ENCODE measurements at regions not wholly inside any gene's neighbourhood (a gene's known extent, or its start where the extent isn't known, plus 50 kb on each side); places are given as distances from the start of the nearest gene placed in this dataset.

DNA sequence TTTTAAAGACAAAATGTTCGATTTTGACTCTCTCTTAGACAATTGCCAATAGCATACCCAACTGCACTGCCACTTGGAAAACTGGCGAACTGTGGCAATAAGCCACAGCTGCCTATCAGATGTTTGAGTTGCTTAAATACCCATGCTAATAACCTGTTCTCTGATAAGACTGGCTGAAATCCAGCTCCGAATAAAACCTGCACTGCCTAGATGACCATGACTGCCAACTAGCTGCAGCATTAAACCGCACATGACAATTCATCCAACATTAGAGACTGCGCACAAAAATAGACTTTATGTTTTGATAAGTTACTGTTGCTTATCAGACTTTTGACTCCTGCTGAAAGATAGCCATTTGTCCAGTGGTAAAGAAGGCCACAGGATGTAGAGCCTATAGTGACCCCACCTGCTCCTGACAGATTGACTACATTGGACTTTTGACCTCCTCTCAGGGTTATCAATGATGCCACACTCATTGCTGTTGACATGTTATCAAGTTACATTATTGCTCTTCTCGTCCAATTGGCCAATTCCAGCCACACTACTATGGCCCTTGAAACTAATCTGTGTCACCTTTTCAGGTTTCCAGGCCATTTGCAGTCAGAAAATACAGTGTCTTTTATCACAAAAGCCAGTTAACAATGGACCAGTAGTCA lies 299.0 kb downstream of the HGF start:
- TF ChIP-seq, protein P1, sequence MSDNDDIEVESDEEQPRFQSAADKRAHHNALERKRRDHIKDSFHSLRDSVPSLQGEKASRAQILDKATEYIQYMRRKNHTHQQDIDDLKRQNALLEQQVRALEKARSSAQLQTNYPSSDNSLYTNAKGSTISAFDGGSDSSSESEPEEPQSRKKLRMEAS (IDR thresholded peaks at IDR 0.05; ENCODE audit: insufficient read depth, insufficient read length): no peak
- no peak for TF ChIP-seq POLR2A (IDR thresholded peaks at IDR 0.05; ENCODE audit: low read depth, low read length)
- TF ChIP-seq, protein P2, sequence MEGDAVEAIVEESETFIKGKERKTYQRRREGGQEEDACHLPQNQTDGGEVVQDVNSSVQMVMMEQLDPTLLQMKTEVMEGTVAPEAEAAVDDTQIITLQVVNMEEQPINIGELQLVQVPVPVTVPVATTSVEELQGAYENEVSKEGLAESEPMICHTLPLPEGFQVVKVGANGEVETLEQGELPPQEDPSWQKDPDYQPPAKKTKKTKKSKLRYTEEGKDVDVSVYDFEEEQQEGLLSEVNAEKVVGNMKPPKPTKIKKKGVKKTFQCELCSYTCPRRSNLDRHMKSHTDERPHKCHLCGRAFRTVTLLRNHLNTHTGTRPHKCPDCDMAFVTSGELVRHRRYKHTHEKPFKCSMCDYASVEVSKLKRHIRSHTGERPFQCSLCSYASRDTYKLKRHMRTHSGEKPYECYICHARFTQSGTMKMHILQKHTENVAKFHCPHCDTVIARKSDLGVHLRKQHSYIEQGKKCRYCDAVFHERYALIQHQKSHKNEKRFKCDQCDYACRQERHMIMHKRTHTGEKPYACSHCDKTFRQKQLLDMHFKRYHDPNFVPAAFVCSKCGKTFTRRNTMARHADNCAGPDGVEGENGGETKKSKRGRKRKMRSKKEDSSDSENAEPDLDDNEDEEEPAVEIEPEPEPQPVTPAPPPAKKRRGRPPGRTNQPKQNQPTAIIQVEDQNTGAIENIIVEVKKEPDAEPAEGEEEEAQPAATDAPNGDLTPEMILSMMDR (IDR thresholded peaks at IDR 0.05; ENCODE audit: extremely low read depth in 1 of 2, insufficient read depth in 1 of 2, low read depth in 1 of 2, low read length in 2 of 2): no peak
- no peak for TF ChIP-seq EZH2 (IDR thresholded peaks at IDR 0.05; ENCODE audit: borderline replicate concordance, low read depth, low read length, severe bottlenecking)
- no peak for TF ChIP-seq POLR2AphosphoS5 (IDR thresholded peaks at IDR 0.05; ENCODE audit: insufficient read depth, low read depth, low read length)
